ENCODE measurements at regions not wholly inside any gene's neighbourhood (a gene's known extent, or its start where the extent isn't known, plus 50 kb on each side); places are given as distances from the start of the nearest gene placed in this dataset.

DNA sequence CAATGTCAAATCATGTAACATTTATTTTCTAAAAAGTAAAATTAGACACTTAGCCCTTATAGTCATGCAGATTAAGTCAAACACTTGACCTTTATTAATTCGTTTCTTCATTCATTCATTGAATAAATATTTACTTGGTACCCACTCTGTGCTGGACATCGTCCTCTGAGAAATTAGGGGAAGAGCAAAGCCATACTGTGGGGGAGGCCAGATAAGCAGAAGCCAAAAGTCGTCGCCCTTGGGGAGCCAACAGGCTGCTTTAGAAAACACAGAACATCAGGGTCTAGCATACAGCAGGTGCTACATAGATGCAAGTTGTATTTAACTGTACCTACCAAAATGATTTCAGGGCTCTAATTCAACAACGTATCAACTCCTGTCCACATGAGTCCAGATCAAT is 66.1 kb upstream of the PROX1 start:
- no peak for TF ChIP-seq TCF12 (IDR thresholded peaks at IDR 0.05; ENCODE audit: low read depth)
- no peak for TF ChIP-seq NFIC (IDR thresholded peaks at IDR 0.05)
- TF ChIP-seq CREB1 (IDR thresholded peaks at IDR 0.05; ENCODE audit: low read depth): no peak
- no peak for TF ChIP-seq RAD21 (IDR thresholded peaks at IDR 0.05; ENCODE audit: low read depth)

DNA sequence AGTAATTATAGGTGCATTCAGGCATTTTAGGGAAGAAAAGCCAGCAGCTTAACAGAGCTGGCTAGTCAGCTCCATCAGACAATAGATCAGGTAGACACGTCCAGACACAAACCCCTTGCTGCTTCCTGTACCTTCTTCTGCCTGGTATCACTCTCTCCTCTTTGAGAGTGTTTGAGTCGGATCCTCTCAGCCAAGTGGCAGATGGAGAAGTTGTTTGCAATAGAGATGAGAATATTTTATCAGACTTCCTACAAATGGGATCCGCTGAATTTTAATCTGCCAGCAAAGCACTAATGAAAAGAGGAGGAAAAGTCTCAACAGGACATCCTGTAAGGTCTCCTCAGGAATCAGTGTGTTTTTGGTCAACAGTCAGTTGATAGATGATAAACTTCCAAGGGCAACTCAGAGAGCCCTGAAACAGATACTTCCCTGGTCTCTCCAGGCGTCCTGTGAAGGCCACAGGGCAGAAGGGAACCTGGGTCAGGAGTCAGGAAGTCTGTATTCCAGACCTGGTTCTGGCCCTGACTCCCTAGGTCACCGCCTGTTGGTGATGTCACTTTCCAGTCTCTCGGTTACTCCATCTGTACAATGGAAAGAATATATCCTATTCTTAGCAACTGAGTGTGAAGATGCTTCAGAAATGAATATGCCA is 62.1 kb upstream of the PROX1 start:
- TF ChIP-seq FOXM1 (IDR thresholded peaks at IDR 0.05; ENCODE audit: borderline replicate concordance, low read depth): no peak

DNA sequence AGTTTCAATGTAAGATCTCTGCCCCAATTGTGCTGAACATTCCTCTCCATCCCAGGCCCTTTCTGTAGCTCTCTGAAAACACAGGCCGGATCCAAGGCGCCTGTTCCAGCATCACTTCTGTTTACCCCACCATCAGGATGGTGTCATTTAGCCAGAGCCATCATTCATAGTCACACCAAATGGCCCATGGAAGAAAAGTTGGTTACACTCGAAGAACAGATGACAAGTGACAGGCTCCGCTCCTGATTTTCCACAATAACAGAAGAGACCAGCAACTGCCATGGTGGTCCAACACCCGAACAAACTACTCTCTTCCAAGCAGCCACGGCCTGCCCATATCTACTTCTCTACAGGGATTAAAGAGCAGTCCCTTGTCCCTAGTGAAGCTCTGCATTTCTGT is 59.9 kb upstream of the PROX1 start:
- TF ChIP-seq CREB1 (IDR thresholded peaks at IDR 0.05; ENCODE audit: low read depth): no peak
- TF ChIP-seq MAX (IDR thresholded peaks at IDR 0.05): no peak
- no peak for TF ChIP-seq NFIC (IDR thresholded peaks at IDR 0.05)
- no peak for TF ChIP-seq FOXM1 (IDR thresholded peaks at IDR 0.05; ENCODE audit: borderline replicate concordance, low read depth)
- no peak for TF ChIP-seq ZBTB7A (IDR thresholded peaks at IDR 0.05; ENCODE audit: low read depth)

DNA sequence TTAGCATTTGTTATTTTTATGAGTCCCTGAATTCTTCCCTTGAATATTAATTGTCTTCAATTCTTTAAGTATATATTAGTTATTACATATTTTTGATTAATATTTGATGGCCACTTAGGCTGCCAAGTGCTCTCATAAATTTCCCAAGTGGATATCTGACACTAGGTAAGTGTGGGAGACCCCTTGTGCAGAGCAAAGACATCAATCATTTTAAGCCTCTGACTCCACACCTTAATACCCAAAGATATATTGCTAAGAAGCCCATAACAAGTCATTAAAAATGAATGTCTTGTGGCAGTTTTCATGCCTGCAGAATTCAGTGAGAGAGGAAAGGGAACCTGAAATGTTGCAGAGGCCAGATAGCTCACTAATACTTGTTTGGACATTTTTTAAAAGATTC is 58.4 kb upstream of the PROX1 start:
- TF ChIP-seq YY1 (IDR thresholded peaks at IDR 0.05; ENCODE audit: low read depth) (no peak), CREB1 (IDR thresholded peaks at IDR 0.05; ENCODE audit: low read depth) (no peak), FOXM1 (IDR thresholded peaks at IDR 0.05; ENCODE audit: borderline replicate concordance, low read depth) (no peak), EP300 (IDR thresholded peaks at IDR 0.05; ENCODE audit: borderline replicate concordance) (no peak), RAD21 (IDR thresholded peaks at IDR 0.05; ENCODE audit: low read depth) (no peak), EGR1 (IDR thresholded peaks at IDR 0.05) (no peak), CEBPB (IDR thresholded peaks at IDR 0.05) (no peak), TEAD4 (IDR thresholded peaks at IDR 0.05) (no peak), ZBTB7A (IDR thresholded peaks at IDR 0.05; ENCODE audit: low read depth) (no peak), MAX (IDR thresholded peaks at IDR 0.05) (no peak), TCF12 (IDR thresholded peaks at IDR 0.05; ENCODE audit: low read depth) (no peak), TAF1 (IDR thresholded peaks at IDR 0.05; ENCODE audit: low read depth) (no peak), NFIC (IDR thresholded peaks at IDR 0.05) (no peak)
- TF ChIP-seq, protein P1, sequence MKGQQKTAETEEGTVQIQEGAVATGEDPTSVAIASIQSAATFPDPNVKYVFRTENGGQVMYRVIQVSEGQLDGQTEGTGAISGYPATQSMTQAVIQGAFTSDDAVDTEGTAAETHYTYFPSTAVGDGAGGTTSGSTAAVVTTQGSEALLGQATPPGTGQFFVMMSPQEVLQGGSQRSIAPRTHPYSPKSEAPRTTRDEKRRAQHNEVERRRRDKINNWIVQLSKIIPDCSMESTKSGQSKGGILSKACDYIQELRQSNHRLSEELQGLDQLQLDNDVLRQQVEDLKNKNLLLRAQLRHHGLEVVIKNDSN (IDR thresholded peaks at IDR 0.05): no peak
- TF ChIP-seq, protein P2, sequence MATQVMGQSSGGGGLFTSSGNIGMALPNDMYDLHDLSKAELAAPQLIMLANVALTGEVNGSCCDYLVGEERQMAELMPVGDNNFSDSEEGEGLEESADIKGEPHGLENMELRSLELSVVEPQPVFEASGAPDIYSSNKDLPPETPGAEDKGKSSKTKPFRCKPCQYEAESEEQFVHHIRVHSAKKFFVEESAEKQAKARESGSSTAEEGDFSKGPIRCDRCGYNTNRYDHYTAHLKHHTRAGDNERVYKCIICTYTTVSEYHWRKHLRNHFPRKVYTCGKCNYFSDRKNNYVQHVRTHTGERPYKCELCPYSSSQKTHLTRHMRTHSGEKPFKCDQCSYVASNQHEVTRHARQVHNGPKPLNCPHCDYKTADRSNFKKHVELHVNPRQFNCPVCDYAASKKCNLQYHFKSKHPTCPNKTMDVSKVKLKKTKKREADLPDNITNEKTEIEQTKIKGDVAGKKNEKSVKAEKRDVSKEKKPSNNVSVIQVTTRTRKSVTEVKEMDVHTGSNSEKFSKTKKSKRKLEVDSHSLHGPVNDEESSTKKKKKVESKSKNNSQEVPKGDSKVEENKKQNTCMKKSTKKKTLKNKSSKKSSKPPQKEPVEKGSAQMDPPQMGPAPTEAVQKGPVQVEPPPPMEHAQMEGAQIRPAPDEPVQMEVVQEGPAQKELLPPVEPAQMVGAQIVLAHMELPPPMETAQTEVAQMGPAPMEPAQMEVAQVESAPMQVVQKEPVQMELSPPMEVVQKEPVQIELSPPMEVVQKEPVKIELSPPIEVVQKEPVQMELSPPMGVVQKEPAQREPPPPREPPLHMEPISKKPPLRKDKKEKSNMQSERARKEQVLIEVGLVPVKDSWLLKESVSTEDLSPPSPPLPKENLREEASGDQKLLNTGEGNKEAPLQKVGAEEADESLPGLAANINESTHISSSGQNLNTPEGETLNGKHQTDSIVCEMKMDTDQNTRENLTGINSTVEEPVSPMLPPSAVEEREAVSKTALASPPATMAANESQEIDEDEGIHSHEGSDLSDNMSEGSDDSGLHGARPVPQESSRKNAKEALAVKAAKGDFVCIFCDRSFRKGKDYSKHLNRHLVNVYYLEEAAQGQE (IDR thresholded peaks at IDR 0.05; ENCODE audit: low read depth): no peak

DNA sequence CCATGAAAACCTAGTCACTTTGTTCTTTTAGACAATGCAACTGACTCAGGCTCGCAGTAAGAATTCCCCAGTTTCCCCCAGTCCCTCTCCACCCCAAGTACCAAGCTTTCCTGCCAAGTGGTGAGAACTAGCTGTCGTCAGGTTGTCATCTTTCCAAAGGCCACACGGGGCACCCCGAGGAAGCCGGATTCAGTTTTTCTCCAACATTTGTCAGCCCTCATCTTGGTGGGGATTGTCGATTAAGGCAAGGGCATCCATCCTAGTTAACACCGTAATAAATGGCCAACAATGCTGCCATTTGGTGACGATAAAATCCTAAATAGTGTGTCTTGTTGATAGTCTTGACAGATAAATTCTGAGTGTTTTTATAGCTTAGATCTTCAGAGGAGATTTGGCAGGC is 55.9 kb upstream of the PROX1 start:
- TF ChIP-seq NFIC (IDR thresholded peaks at IDR 0.05) (no peak), ZBTB7A (IDR thresholded peaks at IDR 0.05; ENCODE audit: low read depth) (no peak), TCF12 (IDR thresholded peaks at IDR 0.05; ENCODE audit: low read depth) (no peak), TEAD4 (IDR thresholded peaks at IDR 0.05) (no peak), MAX (IDR thresholded peaks at IDR 0.05) (no peak), FOXM1 (IDR thresholded peaks at IDR 0.05; ENCODE audit: borderline replicate concordance, low read depth) (no peak)
- TF ChIP-seq, protein P1 (IDR thresholded peaks at IDR 0.05): no peak

DNA sequence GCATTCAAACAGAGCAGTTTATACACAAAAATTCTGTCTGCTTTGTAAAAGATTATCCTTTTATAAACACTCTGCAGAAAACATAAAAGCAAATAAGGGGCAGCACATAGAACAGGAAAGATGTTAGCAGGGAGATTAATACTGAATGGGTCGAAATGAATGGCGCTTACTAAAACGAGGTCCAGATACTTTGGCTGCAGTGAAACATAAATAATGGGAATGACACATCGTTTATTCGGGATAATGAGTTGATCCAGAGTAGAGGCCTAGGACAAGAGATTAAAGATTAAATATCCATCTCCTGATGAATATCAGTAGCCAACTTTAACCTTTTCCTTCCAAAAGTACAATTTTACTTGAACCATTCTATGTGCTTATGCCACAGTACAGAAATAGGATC is 54.4 kb upstream of the PROX1 start:
- no peak for TF ChIP-seq TCF12 (IDR thresholded peaks at IDR 0.05; ENCODE audit: low read depth)
- no peak for TF ChIP-seq EGR1 (IDR thresholded peaks at IDR 0.05)
- TF ChIP-seq, protein P1 (IDR thresholded peaks at IDR 0.05): no peak
- TF ChIP-seq RAD21 (IDR thresholded peaks at IDR 0.05; ENCODE audit: low read depth): no peak
- no peak for TF ChIP-seq EP300 (IDR thresholded peaks at IDR 0.05; ENCODE audit: borderline replicate concordance)
- TF ChIP-seq, protein P2 (IDR thresholded peaks at IDR 0.05; ENCODE audit: low read depth): no peak
- no peak for TF ChIP-seq ZBTB7A (IDR thresholded peaks at IDR 0.05; ENCODE audit: low read depth)
- no peak for TF ChIP-seq MAX (IDR thresholded peaks at IDR 0.05)
- no peak for TF ChIP-seq YY1 (IDR thresholded peaks at IDR 0.05; ENCODE audit: low read depth)
- no peak for TF ChIP-seq CREB1 (IDR thresholded peaks at IDR 0.05; ENCODE audit: low read depth)
- TF ChIP-seq TEAD4 (IDR thresholded peaks at IDR 0.05): no peak
- no peak for TF ChIP-seq FOXM1 (IDR thresholded peaks at IDR 0.05; ENCODE audit: borderline replicate concordance, low read depth)
- no peak for TF ChIP-seq NFIC (IDR thresholded peaks at IDR 0.05)
- TF ChIP-seq CEBPB (IDR thresholded peaks at IDR 0.05): no peak
- TF ChIP-seq TAF1 (IDR thresholded peaks at IDR 0.05; ENCODE audit: low read depth): no peak

Data from Ishikawa (cell line).